Left ventricle myocardium inferior (tissue), 1 donor: ENCODE measurements at regions not wholly inside any gene's neighbourhood (a gene's known extent, or its start where the extent isn't known, plus 50 kb on each side); places are given as distances from the start of the nearest gene placed in this dataset.

Experiments used
- DNase-seq: peaks from one replicate; pipeline ENCODE4 v3.0.0-alpha.2; 2020
- H3K27ac ChIP-seq: fragments of 200-600 bp; replicated peaks from 2 replicates; pipeline ENCODE4 v1.8.0; 2021
- H3K27me3 ChIP-seq: fragments of 200-600 bp; 2 replicates; pipeline ENCODE4 v1.8.0; 2021; ENCODE audit warnings: low read depth
- H3K36me3 ChIP-seq: fragments of 200-600 bp; 2 replicates; pipeline ENCODE4 v1.8.0; 2021
- H3K4me1 ChIP-seq: fragments of 200-600 bp; 2 replicates; pipeline ENCODE4 v1.8.0; 2021
- H3K4me3 ChIP-seq: fragments of 200-600 bp; 2 replicates; pipeline ENCODE4 v1.8.0; 2021; ENCODE audit warnings: mild to moderate bottlenecking, moderate library complexity
- H3K9me3 ChIP-seq: fragments of 200-600 bp; replicated peaks from 2 replicates; pipeline ENCODE4 v1.8.0; 2021
- intact Hi-C: fragments of 100-400 bp; cut with micrococcal nuclease; formaldehyde crosslinking; loops from one replicate; pipeline ENCODE4 v1.11.0; 2022
- TF ChIP-seq, protein P1 (sequence below): fragments of 200-600 bp; IDR thresholded peaks from 2 replicates; pipeline ENCODE4 v1.8.0; 2021; ENCODE audit warnings: antibody characterized with exemption, mild to moderate bottlenecking, borderline replicate concordance
- donor health status: DM: no; HTN: yes; CAD: no; lungs with severe emphysema.

DNA sequence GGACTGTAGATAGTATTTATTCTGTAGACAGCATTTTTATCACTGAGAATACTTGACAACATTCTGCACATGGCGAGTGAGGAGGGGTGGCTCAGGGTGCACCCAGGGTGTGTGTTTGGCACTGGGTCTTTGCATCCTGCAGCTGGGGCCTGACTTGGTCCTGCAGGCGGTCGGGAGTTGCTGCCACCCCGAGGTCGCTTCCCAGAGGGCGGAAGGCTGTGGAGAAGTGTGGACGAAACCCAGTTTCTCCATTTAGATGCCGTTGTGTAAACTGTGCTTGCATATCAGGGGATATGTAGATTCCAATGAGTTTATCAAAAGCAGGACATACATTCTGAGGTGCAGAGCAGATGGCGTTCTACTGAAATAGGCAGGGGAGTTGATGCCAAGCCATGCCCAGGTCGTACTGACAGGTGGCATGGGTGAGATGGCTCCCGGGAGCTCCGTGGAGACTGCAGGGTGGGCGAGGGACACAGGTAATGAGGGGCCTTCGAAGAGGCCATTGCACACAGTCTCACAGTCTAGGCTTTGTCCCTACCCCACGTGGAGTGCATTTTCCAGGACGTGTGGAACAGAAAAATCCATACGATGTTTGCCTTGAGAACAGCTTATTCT, 74.5 kb downstream of the RTP5 start:
- TF ChIP-seq, protein P1, sequence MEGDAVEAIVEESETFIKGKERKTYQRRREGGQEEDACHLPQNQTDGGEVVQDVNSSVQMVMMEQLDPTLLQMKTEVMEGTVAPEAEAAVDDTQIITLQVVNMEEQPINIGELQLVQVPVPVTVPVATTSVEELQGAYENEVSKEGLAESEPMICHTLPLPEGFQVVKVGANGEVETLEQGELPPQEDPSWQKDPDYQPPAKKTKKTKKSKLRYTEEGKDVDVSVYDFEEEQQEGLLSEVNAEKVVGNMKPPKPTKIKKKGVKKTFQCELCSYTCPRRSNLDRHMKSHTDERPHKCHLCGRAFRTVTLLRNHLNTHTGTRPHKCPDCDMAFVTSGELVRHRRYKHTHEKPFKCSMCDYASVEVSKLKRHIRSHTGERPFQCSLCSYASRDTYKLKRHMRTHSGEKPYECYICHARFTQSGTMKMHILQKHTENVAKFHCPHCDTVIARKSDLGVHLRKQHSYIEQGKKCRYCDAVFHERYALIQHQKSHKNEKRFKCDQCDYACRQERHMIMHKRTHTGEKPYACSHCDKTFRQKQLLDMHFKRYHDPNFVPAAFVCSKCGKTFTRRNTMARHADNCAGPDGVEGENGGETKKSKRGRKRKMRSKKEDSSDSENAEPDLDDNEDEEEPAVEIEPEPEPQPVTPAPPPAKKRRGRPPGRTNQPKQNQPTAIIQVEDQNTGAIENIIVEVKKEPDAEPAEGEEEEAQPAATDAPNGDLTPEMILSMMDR = no peak

DNA sequence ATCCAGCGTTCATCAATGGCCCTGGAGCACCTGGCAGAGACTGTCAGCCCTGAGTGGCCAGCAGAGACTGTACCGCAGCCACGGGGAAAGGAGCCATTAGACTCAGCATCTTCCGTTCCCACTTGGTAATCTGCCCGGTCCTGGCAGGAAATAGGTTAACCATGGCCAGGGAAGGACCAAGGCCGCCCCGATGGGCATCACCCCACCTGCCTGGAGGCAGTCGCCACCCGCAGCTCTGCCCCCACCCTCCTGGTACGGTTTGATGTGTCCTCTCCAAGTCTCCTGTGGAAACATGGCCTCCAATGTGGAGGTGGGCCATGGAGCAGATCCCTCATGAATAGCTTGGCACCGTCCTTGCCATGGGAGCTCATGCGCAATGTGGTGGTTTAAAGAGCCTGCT, 75.3 kb downstream of the RTP5 start:
- no peak overlapping the region for H3K4me3 ChIP-seq
- H3K9me3 ChIP-seq = no peaks in the 10 kb centered on the region
- no peak for DNase-seq
- intact Hi-C loops = no loop called here
- TF ChIP-seq, protein P1 = no peak
- peaks cover 31% of the 10 kb centered on the region for H3K27me3 ChIP-seq
- H3K36me3 ChIP-seq = no peaks in the 10 kb centered on the region
- no peak overlapping the region for H3K27ac ChIP-seq
- no peaks in the 10 kb centered on the region for H3K4me1 ChIP-seq

More for the DNA sequence above, 74.5 kb downstream of the RTP5 start:
- Histone ChIP-seq H3K4me3 (no peak overlapping the region), H3K27me3 (peaks cover 23% of the 10 kb centered on the region), H3K9me3 (no peaks in the 10 kb centered on the region), H3K27ac (no peak overlapping the region), H3K4me1 (no peaks in the 10 kb centered on the region), H3K36me3 (no peaks in the 10 kb centered on the region)
- no peak for DNase-seq
- intact Hi-C loops = no loop called here

DNA sequence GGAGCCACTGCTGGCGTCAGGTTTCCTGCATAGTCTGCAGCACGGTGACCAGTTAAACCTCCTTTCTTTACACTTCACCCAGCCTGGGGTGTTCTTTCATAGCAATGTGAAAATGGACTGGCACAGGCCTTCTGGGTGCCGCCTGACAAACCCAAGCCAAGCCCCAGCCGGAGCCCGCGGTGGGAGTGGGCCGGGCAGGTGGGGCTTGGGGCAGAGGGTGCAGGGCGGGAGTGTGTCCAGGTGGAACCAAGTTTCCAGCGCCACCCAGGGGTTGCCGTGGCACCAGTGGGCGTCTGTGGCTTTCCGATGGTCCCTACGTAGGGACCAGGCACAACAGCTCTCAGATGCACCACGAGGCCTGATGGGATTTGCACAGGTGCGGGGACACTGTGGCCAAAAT, 75.8 kb downstream of the RTP5 start:
- intact Hi-C loops = no loop called here
- no peaks in the 10 kb centered on the region for H3K4me1 ChIP-seq
- TF ChIP-seq, protein P1 = no peak
- H3K27ac ChIP-seq = no peak overlapping the region
- no peaks in the 10 kb centered on the region for H3K36me3 ChIP-seq
- peaks cover 36% of the 10 kb centered on the region for H3K27me3 ChIP-seq
- H3K9me3 ChIP-seq = no peaks in the 10 kb centered on the region
- DNase-seq = no peak
- no peak overlapping the region for H3K4me3 ChIP-seq

DNA sequence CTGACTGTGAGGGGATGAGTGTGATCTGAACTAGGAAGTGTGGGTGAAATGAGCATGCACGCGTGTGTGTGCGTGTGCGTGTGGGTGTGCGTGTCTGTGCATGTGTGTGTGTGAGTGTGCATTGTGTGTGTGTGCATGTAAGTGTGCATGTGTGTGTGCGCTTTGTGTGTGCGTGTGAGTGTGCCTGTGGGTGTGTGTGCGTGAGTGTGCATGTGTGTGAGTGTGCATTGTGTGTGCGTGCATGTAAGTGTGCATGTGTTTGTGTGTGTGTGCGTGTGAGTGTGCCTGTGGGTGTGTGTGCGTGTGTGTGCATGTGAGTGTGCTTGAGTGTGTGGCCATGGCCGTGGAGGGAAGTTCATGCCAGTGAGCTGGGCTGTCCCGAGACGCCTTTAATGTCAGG, 76.3 kb downstream of the RTP5 start:
- TF ChIP-seq, protein P1 = no peak
- H3K36me3 ChIP-seq = no peaks in the 10 kb centered on the region
- H3K27me3 ChIP-seq = peaks cover 39% of the 10 kb centered on the region
- H3K9me3 ChIP-seq = no peaks in the 10 kb centered on the region
- no peak for DNase-seq
- H3K4me3 ChIP-seq = no peak overlapping the region
- no peak overlapping the region for H3K27ac ChIP-seq
- peaks cover 4% of the 10 kb centered on the region for H3K4me1 ChIP-seq
- intact Hi-C loops = no loop called here

DNA sequence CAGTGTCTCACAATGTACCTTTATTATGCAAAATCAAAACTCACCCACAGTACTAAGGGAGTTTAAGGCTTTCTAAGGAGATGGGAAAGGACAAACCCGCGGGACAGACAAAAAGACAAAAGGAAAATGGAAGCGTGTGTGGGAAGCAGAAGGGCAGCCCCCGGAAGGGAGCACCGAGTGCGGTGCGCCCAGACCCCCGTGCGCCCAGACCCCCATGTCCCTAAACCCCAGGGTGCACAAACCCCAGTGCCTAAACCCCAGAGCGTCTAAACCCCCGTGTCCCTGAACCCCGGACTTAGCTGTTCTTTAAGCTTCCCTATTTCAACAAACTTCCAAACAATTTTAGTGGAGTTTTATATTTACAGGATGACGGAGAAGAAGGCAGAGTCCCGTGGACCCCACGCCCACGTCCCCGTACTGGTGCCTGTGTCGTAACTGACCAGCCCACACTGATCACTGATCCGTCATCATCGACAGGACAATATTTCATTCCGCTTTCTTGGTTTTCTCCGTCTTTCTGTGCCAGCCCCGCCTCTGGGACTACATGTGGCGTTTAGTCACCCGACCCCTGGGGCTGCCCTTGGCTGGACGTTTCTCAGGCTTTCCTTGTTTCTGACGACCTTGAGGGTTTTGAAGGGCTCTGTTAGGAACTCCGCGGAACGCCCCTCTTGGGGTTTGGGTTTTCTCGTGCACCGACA, 76.9 kb downstream of the RTP5 start:
- peaks cover 39% of the 10 kb centered on the region for H3K27me3 ChIP-seq
- intact Hi-C loops = no loop called here
- peaks cover 8% of the 10 kb centered on the region for H3K4me1 ChIP-seq
- H3K4me3 ChIP-seq = no peak overlapping the region
- H3K9me3 ChIP-seq = no peaks in the 10 kb centered on the region
- TF ChIP-seq, protein P1 = no peak
- H3K27ac ChIP-seq = no peak overlapping the region
- no peaks in the 10 kb centered on the region for H3K36me3 ChIP-seq
- DNase-seq = no peak
